HG02885 (cell line): ENCODE measurements at regions not wholly inside any gene's neighbourhood (a gene's known extent, or its start where the extent isn't known, plus 50 kb on each side); places are given as distances from the start of the nearest gene placed in this dataset.
"Not testable (repeated sequence)": the region's sequence is repeated elsewhere in the genome, so short reads cannot be mapped to it uniquely, and the experiment has no call there.

ENCODE experiments used
- ATAC-seq: cut with Tn5 transposase; IDR thresholded peaks from one replicate; pipeline ENCODE4 v1.9.1; 2021; ENCODE audit warnings: mild to moderate bottlenecking; ENCODE audit not compliant: unreplicated experiment, poor library complexity

DNA sequence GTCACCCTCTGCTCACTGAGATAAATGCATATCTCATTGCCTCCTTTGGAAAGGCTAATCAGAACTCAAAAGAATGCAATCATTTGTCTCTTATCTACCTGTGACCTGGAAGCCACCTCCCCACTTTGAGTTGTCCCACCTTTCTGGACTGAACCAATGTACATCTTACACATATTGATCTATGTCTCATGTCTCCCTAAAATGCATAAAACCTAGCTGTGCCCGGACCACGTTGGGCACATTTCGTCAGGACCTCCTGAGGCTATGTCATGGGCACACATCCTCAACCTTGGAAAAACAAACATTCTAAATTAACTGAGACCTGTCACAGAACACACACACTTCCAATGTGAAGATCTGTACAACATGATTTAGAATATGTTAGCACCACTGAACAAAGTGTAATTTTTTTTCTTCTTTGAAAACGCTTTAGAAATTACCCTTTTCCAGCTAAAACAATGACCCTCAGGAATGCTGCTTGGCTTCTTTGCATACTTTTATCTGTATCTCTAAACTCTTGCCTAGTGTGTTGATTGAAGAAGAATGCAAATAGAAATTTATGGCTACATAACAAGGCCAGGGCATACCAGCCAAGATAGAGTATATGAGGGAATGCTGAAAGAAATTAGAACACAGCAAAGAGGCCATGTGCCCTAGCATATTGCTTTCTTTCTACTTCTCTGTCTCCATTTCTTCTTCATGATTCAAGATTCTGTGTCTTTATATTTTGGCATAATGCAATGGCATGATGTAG is 84.6 kb upstream of the DST start:
- ATAC-seq, result no peak

DNA sequence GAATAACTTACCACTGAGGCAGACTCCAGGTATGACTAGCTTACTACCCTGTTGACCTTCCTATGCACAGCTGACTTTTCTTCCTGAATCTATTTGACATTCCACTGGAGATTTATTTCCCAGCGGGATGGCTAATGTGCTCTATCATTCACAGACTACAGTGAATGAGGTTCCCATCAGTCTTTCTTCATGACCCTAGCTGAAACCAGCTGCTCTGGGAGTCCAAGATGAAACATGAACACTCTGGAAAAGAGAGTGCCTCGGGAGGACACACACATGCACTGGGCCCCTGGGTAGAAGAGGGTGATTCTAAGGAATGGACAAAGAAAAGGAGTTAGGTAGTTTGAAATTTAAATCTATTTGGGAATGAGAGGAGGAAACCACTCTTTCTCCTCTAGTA is 82.6 kb upstream of the DST start:
- ATAC-seq, result no peak

DNA sequence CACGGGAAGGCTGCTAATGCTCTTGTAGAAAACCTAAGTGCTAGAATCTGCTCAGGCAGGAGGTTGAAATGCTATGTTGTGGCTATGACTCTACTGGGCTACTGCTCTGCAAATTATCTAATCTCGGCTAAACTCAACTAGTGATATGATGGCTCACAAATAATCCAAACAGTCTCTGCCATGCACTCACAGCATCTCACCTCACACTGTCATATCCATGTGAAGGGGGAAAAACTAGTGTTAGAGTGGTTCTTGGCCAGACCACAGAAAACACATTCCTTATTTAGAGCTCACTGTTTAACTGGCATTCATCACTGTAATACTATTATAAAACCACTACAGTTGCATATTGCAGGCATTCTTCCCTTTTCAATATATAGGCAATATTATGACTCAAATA is 81.8 kb upstream of the DST start:
- ATAC-seq, result no peak

DNA sequence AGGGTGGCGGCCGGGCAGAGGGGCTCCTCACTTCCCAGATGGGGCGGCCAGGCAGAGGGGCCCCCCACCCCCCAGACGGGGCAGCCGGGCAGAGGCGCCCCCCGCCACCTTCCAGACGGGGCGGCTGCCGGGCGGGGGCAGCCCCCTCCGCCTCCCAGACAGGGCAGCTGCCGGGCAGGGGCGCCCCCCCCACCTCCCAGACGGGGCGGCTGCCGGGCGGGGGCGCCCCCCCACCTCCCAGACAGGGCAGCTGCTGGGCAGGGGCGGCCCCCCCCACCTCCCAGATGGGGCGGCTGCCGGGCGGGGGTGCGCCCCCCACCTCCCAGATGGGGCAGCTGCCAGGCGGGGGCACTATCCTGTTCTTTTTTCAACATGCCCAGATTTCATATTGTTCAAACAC is 78.2 kb upstream of the DST start:
- ATAC-seq, result no peak

DNA sequence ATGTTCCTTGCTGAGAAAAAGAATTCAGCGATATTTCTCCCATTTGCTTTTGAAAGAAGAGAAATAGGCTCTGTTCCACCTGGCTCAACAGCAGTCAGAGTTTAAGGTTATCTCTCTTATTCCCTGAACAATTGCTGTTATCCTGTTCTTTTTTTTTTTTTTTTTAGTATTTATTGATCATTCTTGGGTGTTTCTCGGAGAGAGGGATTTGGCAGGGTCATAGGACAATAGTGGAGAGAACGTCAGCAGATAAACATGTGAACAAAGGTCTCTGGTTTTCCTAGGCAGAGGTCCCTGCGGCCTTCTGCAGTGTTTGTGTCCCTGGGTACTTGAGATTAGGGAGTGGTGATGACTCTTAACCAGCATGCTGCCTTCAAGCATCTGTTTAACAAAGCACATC is 77.5 kb upstream of the DST start:
- not testable (repeated sequence) for ATAC-seq

DNA sequence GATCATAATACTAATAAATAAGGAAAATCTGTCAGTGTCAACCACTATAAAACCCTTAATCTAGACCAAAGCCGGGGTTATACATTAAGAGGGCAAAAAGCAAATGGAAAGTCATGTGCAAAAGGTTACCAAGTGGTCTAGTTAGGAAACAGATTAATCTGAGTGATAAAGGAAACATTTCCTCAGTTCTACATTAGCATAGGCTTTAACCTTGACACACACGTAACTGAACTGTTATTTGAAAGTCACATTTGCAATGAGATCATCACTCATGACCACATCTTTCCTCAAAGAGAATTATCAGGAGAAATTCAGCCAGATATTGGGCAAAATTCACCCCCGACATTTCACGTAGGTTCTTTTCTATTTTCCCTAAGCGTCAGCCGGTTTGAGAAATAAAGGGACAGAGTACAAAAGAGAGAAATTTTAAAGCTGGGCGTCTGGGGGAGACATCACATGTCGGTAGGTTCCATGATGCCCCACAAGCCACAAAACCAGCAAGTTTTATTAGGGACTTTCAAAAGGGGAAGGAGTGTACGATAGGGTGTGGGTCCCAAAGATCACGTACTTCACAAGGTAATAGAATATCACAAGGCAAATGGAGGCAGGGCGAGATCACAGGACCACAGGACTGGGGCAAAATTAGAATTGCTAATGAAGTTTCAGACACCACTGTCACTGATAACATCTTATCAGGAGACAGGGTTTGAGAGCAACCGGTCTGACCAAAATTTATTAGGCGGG is 76.8 kb upstream of the DST start:
- ATAC-seq, result not testable (repeated sequence)

DNA sequence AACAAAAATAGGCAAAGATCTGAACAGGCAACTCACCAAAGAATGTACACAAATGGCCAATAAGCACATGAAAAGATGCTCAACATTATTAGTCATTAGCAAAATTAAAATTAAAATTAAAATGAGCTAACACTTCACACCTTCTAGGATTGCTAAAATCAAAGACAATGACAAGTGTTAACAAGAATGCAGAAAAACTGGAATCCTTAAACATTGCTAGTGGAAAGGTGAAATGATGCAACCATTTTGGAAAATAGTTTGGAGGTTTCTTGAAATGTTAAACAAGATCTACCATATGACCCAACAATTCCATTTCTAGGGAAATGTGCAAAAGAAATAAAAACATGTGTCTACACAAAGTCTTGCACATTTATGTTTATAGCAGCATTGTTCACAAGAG is 75.5 kb upstream of the DST start:
- ATAC-seq, result no peak

DNA sequence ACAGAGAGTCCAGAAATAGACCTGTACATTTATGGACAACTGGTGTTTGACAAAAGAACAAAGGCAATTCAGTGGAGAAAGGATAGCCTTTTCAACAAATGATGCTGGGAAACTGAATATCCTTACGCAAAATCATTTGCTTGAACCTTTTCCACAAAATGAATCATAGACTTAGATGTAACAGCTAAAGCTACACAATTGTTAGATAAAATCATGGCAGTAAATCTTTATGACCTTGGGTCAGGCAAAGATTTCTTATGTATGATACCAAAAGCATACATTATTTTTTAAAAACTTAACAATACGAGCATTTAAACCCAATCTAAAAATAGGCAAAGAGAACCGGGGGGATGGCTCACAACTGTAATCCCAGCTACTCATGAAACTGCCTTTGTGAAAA is 73.5 kb upstream of the DST start:
- no peak for ATAC-seq

DNA sequence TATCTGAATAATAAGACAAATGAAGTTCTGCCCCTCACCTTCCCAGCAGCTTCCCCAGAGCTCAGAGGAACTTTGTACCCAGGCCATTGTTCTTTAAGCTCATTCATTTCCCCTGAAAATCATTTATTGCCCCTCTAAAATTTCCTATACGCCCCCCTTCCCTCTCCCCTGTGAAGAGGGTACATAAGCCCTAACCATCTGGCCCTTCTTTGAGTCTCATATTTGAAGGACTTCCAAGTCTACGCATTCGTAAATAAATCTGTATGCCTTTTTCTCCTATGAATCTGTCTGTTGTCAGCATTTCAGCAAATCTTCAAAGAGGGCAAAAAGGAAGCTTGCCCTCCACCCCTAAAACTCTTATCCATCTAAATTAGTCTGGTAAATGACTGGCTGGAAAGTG is 73.1 kb upstream of the DST start:
- no peak for ATAC-seq

DNA sequence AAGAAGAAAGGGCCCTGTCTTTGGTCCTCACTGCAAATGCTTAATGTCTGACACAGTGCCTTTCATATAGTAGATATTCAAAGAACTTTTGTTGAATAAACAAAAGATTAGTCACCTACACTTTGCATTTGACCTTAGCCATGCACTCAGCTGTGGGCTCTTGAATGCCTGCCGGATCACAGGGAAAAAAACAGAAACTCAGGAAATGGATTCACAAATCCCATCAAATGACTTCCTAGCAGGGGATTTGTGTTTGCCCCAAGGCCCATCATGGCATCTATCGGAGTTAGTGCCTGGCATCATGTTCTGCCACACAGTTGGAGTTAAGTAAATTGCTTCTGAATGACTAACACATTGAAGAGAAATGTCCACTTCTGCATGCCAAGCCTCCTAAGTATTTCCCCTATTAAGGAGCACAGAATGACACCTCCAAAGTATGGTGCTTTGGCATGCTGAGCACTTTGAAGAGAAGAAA is 72.3 kb upstream of the DST start:
- ATAC-seq, result no peak

DNA sequence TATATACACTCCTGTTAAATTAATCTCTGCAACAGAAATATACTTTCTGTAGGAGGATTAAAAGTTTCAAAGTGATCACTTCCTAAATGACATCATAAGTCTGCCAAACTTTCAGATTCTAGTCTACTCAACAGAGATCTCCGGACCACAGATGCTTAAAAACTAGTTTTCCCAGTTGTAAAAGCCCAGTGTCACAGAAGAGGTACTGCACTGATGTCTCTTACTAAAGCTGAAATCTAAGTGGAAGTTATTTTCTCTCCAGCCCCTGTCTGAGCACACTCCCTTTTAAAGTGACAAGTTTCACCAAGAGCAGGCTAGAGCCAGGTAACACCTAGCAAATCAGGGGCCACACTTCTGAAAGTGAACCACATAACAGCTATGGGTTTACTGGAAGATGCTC is 71.6 kb upstream of the DST start:
- no peak for ATAC-seq

DNA sequence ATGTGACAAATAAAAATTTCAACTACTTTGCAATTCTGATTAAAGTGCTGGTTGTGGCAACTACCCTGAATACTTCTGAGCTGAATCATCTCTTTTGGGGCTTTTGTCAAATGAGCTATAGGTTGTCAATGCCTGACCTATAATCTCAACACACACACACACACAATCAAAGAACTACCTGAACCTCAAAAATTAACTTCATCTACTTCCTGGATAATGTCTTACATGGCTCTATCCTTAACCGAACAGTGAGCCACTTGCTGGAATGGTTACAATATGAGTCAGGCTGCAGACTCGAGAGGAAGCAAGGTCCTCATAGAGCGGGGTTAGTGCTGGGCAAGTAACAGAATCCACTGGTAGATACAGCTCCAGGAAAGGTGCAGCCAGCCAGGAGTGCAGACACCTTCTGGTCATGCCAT is 70.6 kb upstream of the DST start:
- no peak for ATAC-seq

DNA sequence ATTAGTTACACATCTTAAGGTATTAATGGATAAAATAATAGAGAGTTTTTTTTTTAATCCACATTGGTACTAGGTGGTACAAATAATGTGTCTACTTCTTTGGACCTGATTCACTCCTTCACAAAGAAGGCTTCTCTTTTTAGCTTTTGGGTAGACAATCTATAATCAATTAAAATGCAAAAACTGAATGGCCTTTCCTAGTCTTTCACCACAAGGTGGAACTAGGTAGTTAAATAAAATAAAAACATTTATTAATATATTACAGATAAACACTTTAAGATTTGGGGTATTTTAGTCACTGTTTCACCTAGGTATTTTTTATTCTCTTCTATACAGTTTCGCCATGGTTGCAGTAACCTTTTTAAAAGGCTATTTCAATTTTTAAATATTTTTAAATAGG is 68.3 kb upstream of the DST start:
- no peak for ATAC-seq

DNA sequence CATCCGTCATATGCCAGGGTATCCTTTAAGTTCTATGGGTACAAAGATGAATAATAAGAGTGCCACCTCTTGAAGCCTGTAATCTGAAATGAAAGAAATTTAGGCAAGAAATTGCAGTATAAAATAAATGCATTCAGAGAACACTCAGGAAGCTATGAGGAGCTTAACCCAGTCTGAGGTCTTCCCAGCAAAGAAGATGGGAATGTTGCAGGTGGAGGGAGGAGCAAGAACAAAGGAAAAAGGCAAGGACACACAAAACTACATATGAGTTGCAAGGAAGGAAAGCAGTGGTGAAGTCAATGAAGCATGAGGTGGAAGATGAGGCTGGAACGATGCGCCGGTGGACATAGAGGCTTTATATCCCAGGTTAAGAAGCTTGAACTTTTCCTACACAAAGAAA is 67.0 kb upstream of the DST start:
- ATAC-seq, result no peak

DNA sequence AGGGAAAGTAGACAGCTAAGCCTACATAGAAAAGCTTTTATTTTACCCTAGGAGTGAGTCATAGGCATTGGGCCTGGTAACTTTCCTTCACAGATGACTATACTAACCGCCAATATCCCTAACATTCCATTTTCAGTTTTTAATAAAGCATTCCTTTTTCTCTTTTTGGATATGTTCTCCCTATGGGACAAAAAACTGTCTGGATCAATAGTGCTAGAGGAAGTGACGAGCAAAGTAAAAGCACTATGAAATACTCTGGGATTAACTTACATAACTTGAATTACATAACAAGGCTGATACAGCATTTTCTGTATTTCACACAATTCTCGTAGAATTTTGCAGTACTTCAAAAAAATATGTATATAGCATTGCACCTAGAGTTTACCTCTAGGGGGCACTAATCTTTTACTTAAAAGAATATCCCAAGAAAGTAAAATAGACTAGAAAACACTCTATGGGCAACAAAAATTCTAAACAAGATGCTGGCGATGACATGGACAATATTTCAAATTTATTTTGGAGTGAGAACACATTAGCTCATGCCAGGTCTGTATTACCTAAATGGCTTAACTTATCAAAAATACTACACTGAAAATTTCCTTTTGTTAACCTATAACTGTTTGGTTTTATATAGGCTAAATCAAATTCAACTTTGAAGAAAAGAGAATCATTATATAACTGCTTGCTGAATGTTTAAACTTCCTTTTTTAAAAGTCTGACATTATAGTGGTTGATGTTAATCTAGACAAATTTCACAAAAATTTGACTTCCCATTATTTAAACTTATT is 66.3 kb upstream of the DST start:
- ATAC-seq, result peak; percentile 49

DNA sequence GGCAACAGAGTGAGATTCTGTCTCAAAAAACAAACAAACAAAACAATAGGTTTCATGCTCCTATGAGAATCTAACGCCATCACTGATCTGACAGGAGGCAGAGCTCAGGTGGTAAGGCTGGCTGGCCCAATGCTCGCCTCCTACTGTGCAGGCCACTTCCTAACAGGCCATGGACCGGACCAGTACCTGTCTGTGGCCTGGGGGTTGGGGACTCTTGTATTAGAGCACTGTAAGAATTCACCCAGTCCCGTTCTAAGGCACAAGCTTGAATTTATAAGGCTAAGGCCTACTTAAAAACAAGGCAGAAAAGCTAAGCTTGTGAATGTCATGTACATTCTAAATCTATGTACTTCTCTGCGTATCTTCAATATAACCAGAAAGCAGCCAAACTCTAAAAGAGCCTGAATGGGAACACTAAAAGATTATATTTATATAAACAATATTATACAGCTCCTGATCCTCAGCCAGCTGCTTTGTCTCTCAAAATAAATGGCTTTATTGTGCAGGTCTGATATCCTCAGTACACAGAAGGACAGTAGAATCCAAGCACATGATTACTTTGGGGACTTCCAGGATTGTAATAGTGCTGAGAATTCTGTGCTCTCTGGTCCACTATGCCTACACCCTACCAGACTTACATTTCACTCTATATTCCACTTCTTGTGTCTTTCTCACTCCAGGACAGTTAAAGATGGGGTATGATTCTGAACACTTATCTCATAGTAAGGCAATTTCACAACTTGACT is 64.5 kb upstream of the DST start:
- ATAC-seq, result no peak

DNA sequence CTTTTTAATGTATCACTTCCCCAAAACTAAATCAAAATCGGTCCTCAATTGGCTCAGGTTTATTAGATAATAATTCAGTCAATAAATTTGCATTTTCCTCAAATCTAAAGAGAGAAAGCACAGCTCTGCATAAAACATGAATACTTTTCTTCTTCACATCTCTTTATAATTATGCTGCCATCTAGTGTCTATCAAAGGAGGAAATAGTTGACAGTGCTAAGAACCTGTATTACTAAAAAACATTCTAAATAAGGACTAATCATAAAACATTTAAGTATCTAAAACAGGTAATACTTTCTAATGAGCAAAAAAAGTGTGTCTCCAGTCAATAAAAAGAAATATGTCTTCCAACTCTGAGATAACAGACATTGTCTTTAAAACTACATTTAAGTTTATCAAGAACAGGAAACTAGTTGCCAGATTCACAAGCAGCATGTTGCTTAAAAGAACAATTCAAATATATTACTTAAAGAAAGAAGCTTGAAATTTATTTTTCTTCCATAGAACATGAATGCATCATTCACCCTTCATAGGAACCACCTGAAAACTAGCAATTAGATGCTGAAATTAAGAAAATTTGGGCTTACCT is 56.5 kb upstream of the DST start:
- no peak for ATAC-seq

DNA sequence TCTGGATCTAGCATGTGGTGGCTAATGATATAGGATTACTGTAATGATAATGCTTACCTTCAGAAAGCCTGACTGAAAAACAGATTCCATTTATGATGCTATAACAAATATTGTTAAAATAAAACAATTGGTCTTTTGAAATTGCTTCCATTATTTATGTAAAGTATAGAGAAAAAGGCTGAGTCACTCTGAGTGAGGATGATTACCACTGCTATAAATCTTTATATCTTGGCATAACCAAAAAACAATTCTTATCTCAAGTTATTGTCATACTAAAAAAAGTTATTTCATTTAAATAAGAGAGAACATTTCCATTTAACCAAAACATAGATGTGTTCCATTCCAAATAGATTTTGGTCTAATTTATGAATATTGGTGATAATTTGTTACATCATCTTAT is 53.0 kb upstream of the DST start:
- no peak for ATAC-seq

DNA sequence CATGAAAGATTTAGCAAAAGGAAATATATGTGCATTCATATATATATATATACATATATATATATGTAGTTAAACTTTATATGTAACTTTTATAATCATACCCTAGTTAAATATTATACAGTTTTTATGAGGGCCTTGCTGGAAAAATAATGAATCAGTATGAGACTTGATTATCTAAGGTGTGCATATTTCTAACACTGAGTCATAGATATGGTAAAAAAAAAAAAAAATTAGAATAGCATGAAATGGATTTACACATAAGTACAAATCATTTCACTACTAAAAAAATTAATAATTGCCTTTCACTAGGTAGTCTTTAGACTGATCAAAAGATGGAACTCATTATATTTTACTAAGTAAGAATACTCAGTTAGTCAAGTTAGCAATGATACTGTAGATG is 51.3 kb upstream of the DST start:
- ATAC-seq, result no peak

DNA sequence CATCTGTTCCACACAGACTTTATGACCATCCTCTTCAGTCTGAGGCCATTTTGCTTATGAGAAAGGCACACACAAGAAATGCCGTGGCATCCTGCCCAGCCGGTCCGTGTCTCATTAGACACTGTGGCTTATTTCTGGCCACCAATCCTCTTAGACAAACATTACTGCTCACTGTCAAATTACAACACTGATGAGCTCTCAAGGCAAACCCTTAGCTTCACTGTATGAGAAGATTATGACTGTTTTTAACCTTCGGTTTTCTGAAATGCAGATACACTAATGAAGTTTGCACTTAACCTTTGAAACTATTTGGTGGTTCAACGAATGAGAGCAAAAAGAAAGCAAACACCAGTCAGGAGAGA is 50.5 kb upstream of the DST start:
- no peak for ATAC-seq
